Left ventricle myocardium inferior (tissue), 1 donor: ENCODE measurements at regions not wholly inside any gene's neighbourhood (a gene's known extent, or its start where the extent isn't known, plus 50 kb on each side); places are given as distances from the start of the nearest gene placed in this dataset.

ENCODE experiments used
- DNase-seq: peaks from one replicate; pipeline ENCODE4 v3.0.0-alpha.2; 2020
- H3K27ac ChIP-seq: fragments of 200-600 bp; replicated peaks from 2 replicates; pipeline ENCODE4 v1.8.0; 2021
- H3K27me3 ChIP-seq: fragments of 200-600 bp; 2 replicates; pipeline ENCODE4 v1.8.0; 2021; ENCODE audit warnings: low read depth
- H3K36me3 ChIP-seq: fragments of 200-600 bp; 2 replicates; pipeline ENCODE4 v1.8.0; 2021
- H3K4me1 ChIP-seq: fragments of 200-600 bp; 2 replicates; pipeline ENCODE4 v1.8.0; 2021
- H3K4me3 ChIP-seq: fragments of 200-600 bp; 2 replicates; pipeline ENCODE4 v1.8.0; 2021; ENCODE audit warnings: mild to moderate bottlenecking, moderate library complexity
- H3K9me3 ChIP-seq: fragments of 200-600 bp; replicated peaks from 2 replicates; pipeline ENCODE4 v1.8.0; 2021
- intact Hi-C: fragments of 100-400 bp; cut with micrococcal nuclease; formaldehyde crosslinking; loops from one replicate; pipeline ENCODE4 v1.11.0; 2022
- TF ChIP-seq, protein P1 (sequence below): fragments of 200-600 bp; IDR thresholded peaks from 2 replicates; pipeline ENCODE4 v1.8.0; 2021; ENCODE audit warnings: antibody characterized with exemption, mild to moderate bottlenecking, borderline replicate concordance
- donor health status: DM: no; HTN: yes; CAD: no; lungs with severe emphysema.

DNA sequence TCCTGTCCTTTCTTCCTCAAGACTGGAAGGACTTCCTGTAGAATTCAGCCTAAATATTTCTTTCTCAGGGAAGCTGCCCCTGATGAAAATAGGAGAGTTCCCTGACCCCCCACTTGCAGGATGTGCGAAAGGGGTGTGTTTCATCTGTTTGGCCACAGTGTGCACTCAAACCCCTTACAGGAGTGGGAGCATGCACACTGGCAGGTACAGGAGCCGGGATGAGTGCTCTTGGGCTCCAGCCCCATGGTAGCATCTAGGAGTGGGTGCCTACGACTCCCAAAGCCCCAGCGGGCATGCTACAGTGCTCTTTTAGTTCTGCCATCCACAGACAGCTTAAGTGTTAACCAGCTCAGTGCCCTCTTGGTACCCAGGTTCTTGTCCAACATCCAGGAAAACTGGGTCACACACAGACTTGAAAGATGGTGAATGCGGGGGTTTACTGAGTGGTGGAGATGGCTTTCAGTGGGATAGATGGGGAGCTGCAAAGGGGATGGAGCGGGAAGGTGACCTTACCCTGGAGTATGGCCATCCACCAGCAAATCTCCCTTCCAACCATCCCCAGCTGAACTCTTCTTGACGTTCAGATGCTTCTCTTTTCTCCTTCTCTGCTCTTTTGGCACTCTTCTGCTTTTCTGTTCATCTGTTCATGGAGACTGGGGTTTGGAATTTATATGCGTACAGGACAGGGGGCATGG lies 295.0 kb upstream of the NCKAP5 start:
- TF ChIP-seq, protein P1, sequence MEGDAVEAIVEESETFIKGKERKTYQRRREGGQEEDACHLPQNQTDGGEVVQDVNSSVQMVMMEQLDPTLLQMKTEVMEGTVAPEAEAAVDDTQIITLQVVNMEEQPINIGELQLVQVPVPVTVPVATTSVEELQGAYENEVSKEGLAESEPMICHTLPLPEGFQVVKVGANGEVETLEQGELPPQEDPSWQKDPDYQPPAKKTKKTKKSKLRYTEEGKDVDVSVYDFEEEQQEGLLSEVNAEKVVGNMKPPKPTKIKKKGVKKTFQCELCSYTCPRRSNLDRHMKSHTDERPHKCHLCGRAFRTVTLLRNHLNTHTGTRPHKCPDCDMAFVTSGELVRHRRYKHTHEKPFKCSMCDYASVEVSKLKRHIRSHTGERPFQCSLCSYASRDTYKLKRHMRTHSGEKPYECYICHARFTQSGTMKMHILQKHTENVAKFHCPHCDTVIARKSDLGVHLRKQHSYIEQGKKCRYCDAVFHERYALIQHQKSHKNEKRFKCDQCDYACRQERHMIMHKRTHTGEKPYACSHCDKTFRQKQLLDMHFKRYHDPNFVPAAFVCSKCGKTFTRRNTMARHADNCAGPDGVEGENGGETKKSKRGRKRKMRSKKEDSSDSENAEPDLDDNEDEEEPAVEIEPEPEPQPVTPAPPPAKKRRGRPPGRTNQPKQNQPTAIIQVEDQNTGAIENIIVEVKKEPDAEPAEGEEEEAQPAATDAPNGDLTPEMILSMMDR, result no peak
- no peak overlapping the region for H3K27ac ChIP-seq
- intact Hi-C loops, result no loop called here

DNA sequence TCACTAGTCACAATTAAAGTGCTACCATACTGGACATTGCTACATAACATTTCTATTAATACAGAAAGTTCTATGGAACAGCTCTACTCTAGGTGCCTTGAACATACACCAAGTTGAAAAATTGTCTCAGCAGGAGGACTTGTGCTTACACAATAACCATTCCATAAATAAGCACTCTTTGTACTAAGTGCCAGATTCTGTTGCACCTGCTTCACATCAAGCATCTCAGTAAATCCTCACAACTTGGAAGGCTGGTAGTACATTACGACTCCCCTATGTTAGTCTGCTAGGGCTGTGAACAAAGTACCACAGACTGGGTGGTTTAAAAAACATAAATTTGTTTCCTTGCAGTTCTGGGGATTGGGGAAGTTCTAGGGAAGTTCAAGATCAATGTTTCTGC lies 296.9 kb upstream of the NCKAP5 start:
- intact Hi-C loops, result no loop called here
- no peak for DNase-seq
- TF ChIP-seq, protein P1, result no peak

More for the DNA sequence above, 295.0 kb upstream of the NCKAP5 start:
- Histone ChIP-seq H3K9me3 (no peaks in the 10 kb centered on the region), H3K27me3 (peaks cover 4% of the 10 kb centered on the region), H3K4me3 (no peak overlapping the region), H3K4me1 (no peaks in the 10 kb centered on the region), H3K36me3 (no peaks in the 10 kb centered on the region)
- DNase-seq, result no peak

DNA sequence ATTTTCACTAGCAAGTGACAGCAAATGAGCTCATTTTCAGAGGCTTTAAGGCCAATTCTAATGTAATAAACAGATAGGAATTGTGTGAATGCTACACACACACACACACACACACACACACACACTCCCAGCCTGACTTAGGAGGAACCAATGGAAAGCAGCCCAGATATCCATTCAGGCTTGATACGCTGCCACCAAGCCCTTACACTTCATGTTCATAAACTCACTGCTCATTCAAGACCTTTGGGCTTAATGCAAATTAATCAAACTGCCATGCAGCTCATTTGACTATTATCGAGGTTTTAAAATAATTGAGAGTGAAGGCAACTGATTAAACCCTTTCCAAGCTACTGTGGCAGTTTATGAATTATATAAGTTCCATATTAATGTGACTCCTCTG lies 298.9 kb upstream of the NCKAP5 start:
- intact Hi-C loops, result no loop called here
- Histone ChIP-seq H3K27ac (no peak overlapping the region), H3K36me3 (no peaks in the 10 kb centered on the region), H3K27me3 (peaks cover 4% of the 10 kb centered on the region), H3K4me1 (no peaks in the 10 kb centered on the region), H3K9me3 (peaks cover 10% of the 10 kb centered on the region), H3K4me3 (no peak overlapping the region)
- DNase-seq, result no peak
- TF ChIP-seq, protein P1, result no peak

More for the DNA sequence above, 296.9 kb upstream of the NCKAP5 start:
- Histone ChIP-seq H3K9me3 (peaks cover 2% of the 10 kb centered on the region), H3K27ac (no peak overlapping the region), H3K27me3 (peaks cover 4% of the 10 kb centered on the region), H3K36me3 (no peaks in the 10 kb centered on the region), H3K4me3 (no peak overlapping the region), H3K4me1 (no peaks in the 10 kb centered on the region)

DNA sequence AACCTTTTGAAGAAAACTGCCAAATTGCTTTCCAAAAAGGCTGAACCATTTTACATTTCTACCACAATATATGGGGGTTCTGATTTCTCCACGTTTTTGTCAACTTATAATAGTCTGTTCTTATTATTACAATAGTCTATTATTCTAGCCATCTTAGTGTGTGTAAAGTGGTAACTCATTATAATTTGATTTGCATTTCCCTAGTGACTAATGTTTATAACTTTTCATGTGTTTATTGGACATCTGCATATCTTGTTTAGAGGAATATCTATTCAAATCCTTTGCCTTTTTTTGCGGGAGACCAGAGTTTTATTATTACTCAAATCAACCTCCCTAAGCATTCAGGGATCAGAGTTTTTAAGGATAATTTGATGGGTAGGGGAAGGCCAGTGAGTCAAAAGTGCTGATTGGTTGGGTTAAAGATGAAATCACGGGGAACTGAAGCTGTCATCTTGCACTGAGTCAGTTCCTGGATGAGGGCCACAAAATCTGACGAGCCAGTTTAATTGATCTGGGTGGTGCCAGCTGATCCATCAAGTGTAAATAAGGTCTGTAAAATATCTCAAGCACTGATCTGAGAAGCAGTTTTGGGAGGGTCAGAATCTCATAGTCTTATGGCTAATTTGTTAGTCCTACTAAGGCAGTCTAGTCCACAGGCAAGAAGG lies 303.4 kb upstream of the NCKAP5 start:
- Histone ChIP-seq H3K4me1 (no peaks in the 10 kb centered on the region), H3K27ac (no peak overlapping the region), H3K36me3 (no peaks in the 10 kb centered on the region), H3K4me3 (no peak overlapping the region), H3K9me3 (peaks cover 10% of the 10 kb centered on the region), H3K27me3 (no peaks in the 10 kb centered on the region)
- TF ChIP-seq, protein P1, result no peak
- DNase-seq, result no peak
- intact Hi-C loops, result no loop called here

DNA sequence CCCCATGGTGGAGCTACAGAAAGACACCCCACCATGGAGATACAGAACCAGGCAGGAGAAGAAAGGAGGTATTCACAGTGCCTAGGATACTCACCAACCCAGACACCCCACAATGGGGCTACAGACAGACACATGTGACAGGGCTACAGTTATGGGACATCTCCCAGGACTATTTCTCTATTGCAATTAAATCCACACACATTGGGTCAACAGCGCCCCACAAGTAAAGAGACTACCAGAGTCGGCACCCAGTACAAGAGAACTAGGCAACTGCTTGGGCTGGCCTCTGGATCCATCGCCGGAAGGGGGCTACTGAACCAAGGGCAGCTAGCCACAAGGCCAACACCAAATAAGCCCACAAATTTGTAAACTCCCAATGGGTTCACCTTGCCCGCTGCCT lies 310.1 kb upstream of the NCKAP5 start:
- Histone ChIP-seq H3K4me3 (no peak overlapping the region), H3K36me3 (no peaks in the 10 kb centered on the region), H3K4me1 (no peaks in the 10 kb centered on the region), H3K27me3 (no peaks in the 10 kb centered on the region), H3K9me3 (no peaks in the 10 kb centered on the region), H3K27ac (no peak overlapping the region)
- intact Hi-C loops, result no loop called here
- DNase-seq, result no peak
- TF ChIP-seq, protein P1, result no peak
